GM12874 (cell line): ENCODE measurements at regions not wholly inside any gene's neighbourhood (a gene's known extent, or its start where the extent isn't known, plus 50 kb on each side); places are given as distances from the start of the nearest gene placed in this dataset.

ENCODE experiments used
- TF ChIP-seq, protein P1 (sequence below): IDR thresholded peaks from 2 replicates; pipeline ENCODE4 v1.5.1; 2011; ENCODE audit warnings: low read depth, mild to moderate bottlenecking, control low read depth, low read length, moderate library complexity; ENCODE audit not compliant: insufficient read depth

DNA sequence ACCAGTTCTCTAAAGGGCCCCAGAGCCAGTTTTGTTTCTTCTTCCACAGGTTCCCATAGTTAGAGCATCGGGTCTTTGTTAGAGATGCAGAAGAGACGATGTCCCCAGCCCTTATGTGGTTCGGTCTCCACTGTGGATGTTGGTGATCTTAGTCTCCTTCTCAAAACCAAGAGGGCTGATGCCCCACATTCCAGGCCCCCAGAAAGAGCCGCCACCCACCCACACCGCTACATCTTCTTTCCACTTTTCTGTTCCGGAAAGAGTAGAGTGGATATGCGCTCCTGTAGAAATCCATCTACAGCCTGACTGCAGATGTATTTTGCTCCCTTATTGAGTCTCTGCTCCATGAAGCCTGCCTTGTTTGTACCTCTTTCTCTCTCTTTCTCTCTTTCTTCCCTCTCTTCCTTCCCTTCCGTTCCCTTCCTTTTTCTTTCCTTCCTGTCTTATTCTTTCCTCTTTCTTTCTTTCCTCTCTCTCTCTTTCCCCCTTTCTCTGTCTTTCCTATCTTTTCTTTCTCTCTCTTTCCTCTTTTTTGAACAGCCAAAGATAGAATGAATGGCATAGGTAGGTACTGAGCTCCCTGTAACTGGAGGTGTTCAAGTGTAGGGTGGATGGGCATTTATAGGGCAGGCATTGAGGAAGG, 224.3 kb downstream of the SEC14L1 start:
- TF ChIP-seq, protein P1, sequence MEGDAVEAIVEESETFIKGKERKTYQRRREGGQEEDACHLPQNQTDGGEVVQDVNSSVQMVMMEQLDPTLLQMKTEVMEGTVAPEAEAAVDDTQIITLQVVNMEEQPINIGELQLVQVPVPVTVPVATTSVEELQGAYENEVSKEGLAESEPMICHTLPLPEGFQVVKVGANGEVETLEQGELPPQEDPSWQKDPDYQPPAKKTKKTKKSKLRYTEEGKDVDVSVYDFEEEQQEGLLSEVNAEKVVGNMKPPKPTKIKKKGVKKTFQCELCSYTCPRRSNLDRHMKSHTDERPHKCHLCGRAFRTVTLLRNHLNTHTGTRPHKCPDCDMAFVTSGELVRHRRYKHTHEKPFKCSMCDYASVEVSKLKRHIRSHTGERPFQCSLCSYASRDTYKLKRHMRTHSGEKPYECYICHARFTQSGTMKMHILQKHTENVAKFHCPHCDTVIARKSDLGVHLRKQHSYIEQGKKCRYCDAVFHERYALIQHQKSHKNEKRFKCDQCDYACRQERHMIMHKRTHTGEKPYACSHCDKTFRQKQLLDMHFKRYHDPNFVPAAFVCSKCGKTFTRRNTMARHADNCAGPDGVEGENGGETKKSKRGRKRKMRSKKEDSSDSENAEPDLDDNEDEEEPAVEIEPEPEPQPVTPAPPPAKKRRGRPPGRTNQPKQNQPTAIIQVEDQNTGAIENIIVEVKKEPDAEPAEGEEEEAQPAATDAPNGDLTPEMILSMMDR: no peak

DNA sequence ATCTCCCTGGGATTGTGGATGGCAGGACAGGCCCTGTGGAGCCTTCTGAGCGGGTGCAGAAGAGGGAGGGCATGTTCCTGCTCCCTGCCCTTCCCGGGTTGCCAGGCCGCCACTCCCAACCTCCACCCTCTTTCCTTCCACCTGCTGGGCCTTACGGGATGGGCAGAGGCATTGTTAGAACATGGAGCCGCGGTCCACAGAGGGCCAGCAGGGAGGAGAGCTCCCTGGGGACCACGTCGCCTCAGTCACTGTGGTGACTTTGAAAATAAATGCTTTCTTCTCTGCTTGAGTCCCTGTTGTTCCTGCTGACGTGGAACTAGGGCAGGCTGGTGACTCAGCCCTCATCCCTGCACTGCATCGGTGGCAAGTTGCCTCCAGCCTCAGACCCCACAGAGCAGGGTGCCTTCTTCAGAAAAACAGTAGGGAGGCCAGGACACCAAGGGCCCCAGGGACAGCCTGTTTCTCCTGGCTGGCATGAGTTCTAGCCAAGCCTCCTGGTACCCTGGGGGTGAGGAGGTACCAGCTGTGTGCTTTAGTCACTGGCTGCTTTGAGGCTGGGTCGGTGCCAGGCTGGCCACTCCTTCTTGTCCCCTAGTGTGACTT, 224.9 kb downstream of the SEC14L1 start:
- TF ChIP-seq, protein P1: no peak

DNA sequence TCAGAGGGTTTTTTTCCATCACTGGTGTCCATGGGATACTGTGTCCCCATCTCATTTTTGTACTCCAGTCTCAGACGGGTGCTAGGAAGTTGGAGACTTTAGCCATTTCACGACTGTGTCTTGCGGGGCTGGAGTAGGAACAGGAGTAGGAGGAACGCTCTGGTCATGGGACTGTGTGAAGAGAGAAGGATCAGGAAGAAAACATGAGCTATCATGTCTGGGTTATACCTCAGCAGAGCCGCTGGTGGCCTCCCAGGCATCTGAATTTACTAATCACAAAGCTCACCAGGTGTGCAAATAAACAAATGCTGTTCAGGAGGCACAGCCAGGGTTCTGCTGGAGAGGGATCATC, 225.4 kb downstream of the SEC14L1 start:
- TF ChIP-seq, protein P1: no peak

DNA sequence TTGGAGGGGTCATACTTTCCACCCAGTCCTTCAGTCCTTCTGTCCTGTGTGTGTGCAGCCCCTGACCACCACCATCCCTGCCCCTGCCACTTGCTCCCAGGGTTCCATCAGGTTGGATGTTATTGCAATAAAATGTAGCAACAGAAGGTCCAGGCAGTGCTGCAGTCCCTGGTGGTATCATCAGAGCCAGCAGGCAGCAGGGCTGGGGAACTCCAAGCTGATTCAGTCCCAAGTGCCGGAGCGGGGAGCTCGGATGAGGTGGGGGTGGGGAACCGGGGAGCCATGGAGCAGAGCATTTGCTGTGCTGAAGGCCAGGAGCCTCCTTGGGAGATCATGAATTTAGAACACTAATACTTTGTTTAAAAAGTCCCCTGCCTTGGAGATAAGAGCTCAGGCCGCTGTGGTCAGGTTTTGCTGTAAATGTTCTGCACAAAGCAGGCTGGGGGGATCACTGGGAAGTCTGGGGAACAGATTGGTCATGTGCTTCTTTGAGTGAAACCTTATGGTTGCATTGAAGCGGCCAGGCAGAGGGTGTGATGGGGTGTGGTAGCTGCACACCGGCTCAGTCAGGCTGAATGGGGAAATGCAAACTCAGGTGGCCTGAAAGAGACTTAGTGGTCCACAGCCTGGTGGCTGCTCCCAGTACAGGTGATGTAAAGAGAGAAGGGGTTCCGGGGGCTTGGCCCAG, 225.9 kb downstream of the SEC14L1 start:
- TF ChIP-seq, protein P1: no peak

DNA sequence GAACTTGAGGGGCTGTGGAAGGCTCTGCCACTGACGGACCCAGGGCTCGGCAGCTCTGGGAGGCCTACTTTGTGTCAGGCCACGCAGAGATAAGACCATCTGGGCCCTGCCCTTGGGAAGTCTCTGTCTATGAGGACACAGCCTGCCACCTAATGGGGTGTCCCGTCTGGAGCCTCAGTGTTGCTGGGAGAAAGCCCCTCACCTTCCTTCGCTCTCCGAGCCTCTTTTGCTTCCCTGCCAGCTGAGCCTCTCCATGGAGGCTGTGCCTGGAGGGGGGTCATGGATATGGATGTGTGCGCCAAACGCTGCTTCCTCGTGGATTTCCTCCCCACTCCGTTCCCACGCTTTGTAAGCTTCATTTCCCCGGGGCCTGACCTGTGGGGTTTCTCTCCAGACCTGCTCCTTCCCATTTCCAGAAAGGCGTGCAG, 228.8 kb downstream of the SEC14L1 start:
- TF ChIP-seq, protein P1: no peak

DNA sequence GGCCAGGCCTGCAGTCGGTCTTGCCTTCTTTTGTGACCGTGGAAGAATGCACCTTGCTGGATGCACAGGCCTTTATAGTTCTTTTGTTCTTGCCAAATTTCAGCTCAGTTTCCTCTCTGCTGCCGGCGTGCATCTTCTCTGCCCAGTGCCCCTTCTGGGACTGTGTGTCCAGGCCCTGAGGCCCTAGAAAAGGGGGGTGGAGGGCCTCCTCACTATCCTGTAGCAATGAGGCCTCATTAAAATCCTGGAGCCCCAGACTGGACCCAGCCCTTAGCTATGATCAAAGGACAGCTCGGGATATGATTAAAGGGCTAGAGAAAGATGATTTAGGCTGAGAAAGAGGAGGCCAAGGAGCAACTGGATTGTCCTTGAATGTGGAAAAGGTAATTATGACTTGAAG, 229.8 kb downstream of the SEC14L1 start:
- TF ChIP-seq, protein P1: no peak

DNA sequence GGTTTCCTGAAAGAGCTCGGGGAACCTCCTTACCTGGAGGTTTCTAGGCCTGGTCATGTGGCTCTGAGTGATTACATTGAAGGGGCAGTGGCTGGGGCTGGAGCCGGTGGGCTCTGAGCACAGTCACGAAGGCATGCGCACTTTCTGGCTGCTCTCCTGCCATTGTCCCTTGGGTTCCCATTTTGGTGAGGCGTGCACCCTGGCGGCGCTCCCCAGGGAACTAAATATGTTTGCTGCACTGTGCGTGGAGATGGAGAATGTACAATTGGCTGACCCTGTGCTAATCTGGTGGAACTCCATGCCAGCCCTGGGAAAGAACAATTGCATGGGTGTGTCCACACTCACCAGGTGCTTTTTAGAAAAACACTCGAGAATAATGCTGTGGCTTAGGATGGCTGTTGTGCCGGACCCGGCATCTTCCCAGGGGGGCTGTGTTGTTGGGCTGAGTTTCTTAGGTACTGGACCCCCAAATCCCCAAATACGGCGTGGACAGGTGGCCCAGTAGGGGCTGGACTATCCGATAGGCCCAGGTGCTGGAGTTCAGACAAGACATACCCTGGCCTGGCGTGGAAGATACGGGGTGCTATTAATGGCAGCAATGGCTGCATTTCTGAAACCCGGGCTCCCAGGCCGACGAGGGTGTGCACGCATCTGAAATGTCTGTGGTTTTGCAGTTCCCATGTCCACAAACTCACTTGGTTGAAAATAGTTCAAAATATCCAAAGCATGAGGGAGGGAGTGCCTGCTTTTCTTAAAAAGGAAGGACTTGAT, 230.5 kb downstream of the SEC14L1 start:
- TF ChIP-seq, protein P1: no peak
